ENCODE measurements at regions not wholly inside any gene's neighbourhood (a gene's known extent, or its start where the extent isn't known, plus 50 kb on each side); places are given as distances from the start of the nearest gene placed in this dataset.

GRCh38 chr6:104477569-104477968 lies 382.1 kb downstream of the HACE1 start:
- no peaks in the 10 kb centered on the region for H4K20me1 ChIP-seq (replicated peaks in 1 of 2; ENCODE audit: control insufficient read depth in 1 of 2, insufficient read depth in 2 of 2, low read length in 2 of 2)
- H3K27me3 ChIP-seq (replicated peaks in 1 of 4; ENCODE audit: control insufficient read depth in 3 of 4, extremely low read depth in 1 of 4, insufficient read depth in 3 of 4, low read length in 3 of 4): no peaks in the 10 kb centered on the region
- H2BK15ac ChIP-seq (ENCODE audit: low read length): no peak overlapping the region
- no peak overlapping the region for H4K8ac ChIP-seq (ENCODE audit: extremely low read depth, insufficient read depth, low read length)
- H2BK12ac ChIP-seq (ENCODE audit: low read depth, low read length): no peak overlapping the region
- no peaks in the 10 kb centered on the region for H3K23me2 ChIP-seq (ENCODE audit: low read depth, low read length)
- H3K27ac ChIP-seq (ENCODE audit: low read depth, low read length): no peak overlapping the region
- DNase-seq (ENCODE audit: low read depth in 1 of 2, low spot score in 2 of 2): no peak
- H3K23ac ChIP-seq (ENCODE audit: insufficient read length): no peak overlapping the region
- H2BK5ac ChIP-seq (ENCODE audit: low read depth, low read length): no peak overlapping the region
- H4K5ac ChIP-seq (ENCODE audit: insufficient read length, low read depth, low read length): no peak overlapping the region
- WGBS, 2 experiments (ENCODE audit: extremely low coverage in 1 of 2, insufficient coverage in 1 of 2, insufficient read length in 1 of 2, insufficient replicate concordance in 2 of 2, low coverage in 1 of 2, low lambda C conversion rate in 2 of 2, missing lambda C conversion rate in 1 of 2): 59% methylated on average over 2 of the region's 2 CpGs; no CpG with 5 or more reads in 1 of the 2 experiments
- no peak overlapping the region for H3K4me2 ChIP-seq (ENCODE audit: insufficient read depth in 1 of 2, low read depth in 2 of 2, low read length in 2 of 2)
- H2AK5ac ChIP-seq (ENCODE audit: low read depth, low read length): no peak overlapping the region
- no peak overlapping the region for H3K9ac ChIP-seq (replicated peaks in 1 of 4; ENCODE audit: extremely low read depth in 1 of 4, low read depth in 3 of 4, low read length in 3 of 4)
- H2BK20ac ChIP-seq (ENCODE audit: low read length): no peak overlapping the region
- H3K18ac ChIP-seq (ENCODE audit: extremely low read depth, low read length): no peak overlapping the region
- no peaks in the 10 kb centered on the region for H3K9me3 ChIP-seq (ENCODE audit: insufficient read depth in 2 of 2, low read depth in 1 of 2, low read length in 1 of 2)
- ChIA-PET POLR2A (ENCODE audit: partially characterized antibody) (no interaction called here), CTCF (ENCODE audit: partially characterized antibody) (interaction anchor here (0.7 to 1.3 kb wide), 4 partner anchors 9 to 1454 kb away, joined by 3 to 4 read pairs (median 3); no protein-coding TSS in a partner anchor)
- peaks cover 0 to 5% (median 2%) of the 10 kb centered on the region in 4 experiments; a peak in 3 of 7 replicates for H3K4me1 ChIP-seq (replicated peaks in 1 of 4; ENCODE audit: control insufficient read depth in 3 of 4, insufficient read depth in 4 of 4, low read length in 3 of 4)
- H2BK120ac ChIP-seq (replicated peaks; ENCODE audit: low read depth, low read length): no peak overlapping the region
- no peak overlapping the region for H2AFZ ChIP-seq (ENCODE audit: low read length)
- H3K4ac ChIP-seq (replicated peaks; ENCODE audit: insufficient read length, low read depth, low read length): no peak overlapping the region
- H3K56ac ChIP-seq (replicated peaks; ENCODE audit: insufficient read length, low read depth, low read length): no peak overlapping the region
- no peak for FAIRE-seq
- no peak overlapping the region for H3K4me3 ChIP-seq (ENCODE audit: extremely low read depth in 1 of 4, insufficient read depth in 2 of 4, low read depth in 3 of 4, low read length in 4 of 4)
- H3K79me1 ChIP-seq (ENCODE audit: low read depth, low read length): no peaks in the 10 kb centered on the region
- no peaks in the 10 kb centered on the region for H3K79me2 ChIP-seq (ENCODE audit: control insufficient read depth in 1 of 2, insufficient read depth in 2 of 2, low read length in 2 of 2)
- no peak overlapping the region for H4K91ac ChIP-seq (replicated peaks; ENCODE audit: insufficient read length, low read length)
- no peak overlapping the region for H3K14ac ChIP-seq (ENCODE audit: insufficient read length)
- no peak for TF ChIP-seq GTF2F1 (IDR thresholded peaks at IDR 0.05; ENCODE audit: borderline replicate concordance, low read depth, low read length)
- TF ChIP-seq CBX8 (IDR thresholded peaks at IDR 0.05; ENCODE audit: borderline replicate concordance, low read depth, low read length): no peak
- no peak for TF ChIP-seq KDM4A (IDR thresholded peaks at IDR 0.05; ENCODE audit: low read depth, low read length, severe bottlenecking)
- TF ChIP-seq ASH2L (IDR thresholded peaks at IDR 0.05; ENCODE audit: low read length): no peak
- no peak for TF ChIP-seq RFX5 (IDR thresholded peaks at IDR 0.05; ENCODE audit: borderline replicate concordance, low read depth, low read length)
- no peak for TF ChIP-seq EP300 (IDR thresholded peaks at IDR 0.05; ENCODE audit: borderline replicate concordance in 1 of 2, low read depth in 2 of 2, low read length in 2 of 2)
- TF ChIP-seq E2F6 (IDR thresholded peaks at IDR 0.05): no peak
- TF ChIP-seq GABPA (IDR thresholded peaks at IDR 0.05; ENCODE audit: borderline replicate concordance, insufficient read depth, low read length): no peak
- no peaks in the 10 kb centered on the region for H3K36me3 ChIP-seq (ENCODE audit: control insufficient read depth in 2 of 4, insufficient read depth in 4 of 4, low read length in 3 of 4)

All from H1 (cell line).